NB4 (cell line): ENCODE measurements at regions not wholly inside any gene's neighbourhood (a gene's known extent, or its start where the extent isn't known, plus 50 kb on each side); places are given as distances from the start of the nearest gene placed in this dataset.

ENCODE experiments used
- DNase-seq: peaks from one replicate; pipeline ENCODE4 v3.0.0; 2010; ENCODE audit warnings: low read depth
- H3K4me3 ChIP-seq: one replicate; pipeline ENCODE4 v1.5.1; 2011; ENCODE audit warnings: mild to moderate bottlenecking, low read depth, low read length, moderate library complexity
- CTCF ChIP-seq: IDR thresholded peaks from one replicate; pipeline ENCODE4 v1.5.1; 2012; ENCODE audit warnings: low read depth, low read length
- MYC ChIP-seq: IDR thresholded peaks from 2 replicates; pipeline ENCODE4 v1.6.1; 2011; ENCODE audit warnings: low read depth, low read length
- POLR2A ChIP-seq: IDR thresholded peaks from 2 replicates; pipeline ENCODE4 v1.6.1; 2011; ENCODE audit warnings: mild to moderate bottlenecking; ENCODE audit not compliant: insufficient read length; ENCODE audit errors: extremely low read depth
- TF ChIP-seq, protein P1 (sequence below): IDR thresholded peaks from 2 replicates; pipeline ENCODE4 v1.6.1; 2011; ENCODE audit warnings: low read depth, low read length

- DNase-seq = no peak
- no peak overlapping the region for H3K4me3 ChIP-seq
Measured at GRCh38 chr17:22503322-22503899, 811.1 kb downstream of the KCNJ18 start.

DNA sequence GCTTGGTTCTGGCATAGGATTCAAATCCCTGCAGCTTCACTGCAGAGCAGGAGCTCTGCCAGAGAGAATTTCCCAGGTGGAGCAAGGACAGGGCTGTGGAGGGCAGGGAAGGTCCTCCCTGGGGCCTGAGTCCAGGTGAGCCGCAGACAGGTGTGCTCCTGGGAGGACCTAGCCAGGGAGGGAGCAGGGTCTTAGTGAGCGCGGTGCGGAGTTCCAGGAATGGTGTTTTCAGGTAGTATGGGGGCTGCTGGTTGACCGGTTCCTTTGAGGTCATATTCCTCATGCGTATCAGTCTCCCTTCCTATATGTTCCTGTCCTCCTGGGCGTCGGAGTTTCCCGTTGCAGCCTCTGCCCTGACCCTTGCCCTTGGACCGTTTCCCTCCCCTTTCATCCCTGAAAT is 813.3 kb downstream of the KCNJ18 start:
- no peak for DNase-seq
- TF ChIP-seq, protein P1, sequence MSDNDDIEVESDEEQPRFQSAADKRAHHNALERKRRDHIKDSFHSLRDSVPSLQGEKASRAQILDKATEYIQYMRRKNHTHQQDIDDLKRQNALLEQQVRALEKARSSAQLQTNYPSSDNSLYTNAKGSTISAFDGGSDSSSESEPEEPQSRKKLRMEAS = no peak
- no peak overlapping the region for H3K4me3 ChIP-seq

More at GRCh38 chr17:22503322-22503899, 811.1 kb downstream of the KCNJ18 start:
- TF ChIP-seq POLR2A (no peak), CTCF (no peak), MYC (no peak)
- TF ChIP-seq, protein P1 = no peak

- no peak for DNase-seq
- H3K4me3 ChIP-seq = no peak overlapping the region
- TF ChIP-seq POLR2A (no peak), CTCF (no peak), MYC (no peak)
- TF ChIP-seq, protein P1 = no peak
Measured at GRCh38 chr17:22506231-22506630, 813.9 kb downstream of the KCNJ18 start.

DNA sequence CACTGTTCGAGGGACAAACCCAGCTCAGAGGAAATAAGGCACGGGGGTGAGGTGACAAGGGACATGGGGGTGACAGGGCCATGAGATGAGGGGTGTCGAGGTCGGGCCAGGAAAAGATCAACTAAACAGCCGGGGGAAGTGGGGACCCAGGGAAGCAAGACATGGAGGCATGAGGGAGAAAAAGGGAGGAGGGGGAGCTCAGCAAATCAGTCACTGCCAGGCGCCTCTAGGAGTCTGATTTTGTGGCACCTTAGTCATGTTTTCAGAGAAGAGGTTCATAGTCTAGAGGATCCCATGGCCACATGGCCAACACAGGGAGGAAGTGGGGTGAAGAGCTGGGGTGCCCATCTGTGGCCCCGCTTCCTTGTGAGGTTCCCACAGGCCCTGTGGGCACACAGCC is 814.5 kb downstream of the KCNJ18 start:
- DNase-seq = no peak
- TF ChIP-seq CTCF (no peak), POLR2A (no peak), MYC (no peak)
- TF ChIP-seq, protein P1 = no peak
- no peak overlapping the region for H3K4me3 ChIP-seq

DNA sequence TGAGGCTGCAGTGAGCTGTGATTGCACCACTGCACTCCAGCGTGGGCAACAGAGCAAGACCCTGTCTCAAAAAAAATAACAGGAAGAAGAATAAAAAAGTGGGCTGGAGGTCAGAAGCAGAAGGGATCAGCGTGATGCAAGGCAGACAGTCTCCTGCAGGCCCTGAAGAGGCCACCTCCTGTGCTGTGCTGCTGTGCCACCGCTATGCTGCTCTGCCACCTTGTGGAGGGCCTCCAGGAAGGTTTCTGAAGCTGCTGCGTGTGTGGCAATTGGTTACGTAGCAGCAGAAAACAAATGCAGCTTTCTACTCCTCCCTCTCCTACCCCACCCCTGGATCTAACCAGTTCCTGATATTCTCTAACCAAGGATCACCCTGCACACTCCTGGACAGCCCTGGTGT is 815.5 kb downstream of the KCNJ18 start:
- peak; percentile 76 for DNase-seq
- peak; percentile 81 for TF ChIP-seq CTCF
- TF ChIP-seq POLR2A = no peak
- TF ChIP-seq MYC = no peak; the same call in 1 of the 2 replicates
- TF ChIP-seq, protein P1 = 0 out of 2 replicates have a peak, but pooled peaks have one; percentile 19
- H3K4me3 ChIP-seq = no peak overlapping the region

GRCh38 chr17:22510504-22510903 is 818.2 kb downstream of the KCNJ18 start:
- TF ChIP-seq MYC (no peak), POLR2A (no peak), CTCF (no peak)
- TF ChIP-seq, protein P1 = no peak
- no peak for DNase-seq
- no peak overlapping the region for H3K4me3 ChIP-seq
